ENCODE measurements at regions not wholly inside any gene's neighbourhood (a gene's known extent, or its start where the extent isn't known, plus 50 kb on each side); places are given as distances from the start of the nearest gene placed in this dataset.

DNA sequence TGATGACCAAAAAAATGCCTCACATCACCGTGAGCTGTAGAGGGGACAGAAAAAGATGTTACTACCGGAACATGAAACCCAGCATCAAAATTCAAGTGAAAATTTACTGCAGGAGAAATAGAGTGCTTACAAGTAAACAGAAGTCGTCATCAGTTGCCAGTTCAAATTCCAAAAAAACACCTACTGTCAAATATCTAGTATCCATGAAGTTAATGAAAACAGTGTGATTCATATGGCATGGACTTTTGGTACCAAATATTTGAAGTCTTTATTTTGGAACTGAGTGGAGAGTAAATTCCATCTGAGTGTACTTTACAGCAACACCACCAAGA, 388.9 kb upstream of the SPOCK3 start:
- no peak for TF ChIP-seq CTCF (IDR thresholded peaks at IDR 0.05; ENCODE audit: low read depth, low read length, missing control alignments)
- no peak overlapping the region for H3K4me3 ChIP-seq (ENCODE audit: low read depth, low read length)
- H3K27me3 ChIP-seq (replicated peaks): no peaks in the 10 kb centered on the region
- in situ Hi-C loops (cut with HindIII; ENCODE audit: low pct_ligation_motif_present, low sequenced_read_pairs): no loop called here
- H3K36me3 ChIP-seq (replicated peaks): no peaks in the 10 kb centered on the region
- DNase-seq: no peak
- H3K27ac ChIP-seq: no peak overlapping the region

GRCh38 chr4:167629272-167629671, 395.0 kb upstream of the SPOCK3 start:
- no peaks in the 10 kb centered on the region for H3K36me3 ChIP-seq (replicated peaks)
- no peak overlapping the region for H3K4me3 ChIP-seq (ENCODE audit: low read depth, low read length)
- H3K27ac ChIP-seq: no peak overlapping the region
- in situ Hi-C loops (cut with HindIII; ENCODE audit: low pct_ligation_motif_present, low sequenced_read_pairs): no loop called here
- no peak for TF ChIP-seq CTCF (IDR thresholded peaks at IDR 0.05; ENCODE audit: low read depth, low read length, missing control alignments)
- H3K27me3 ChIP-seq (replicated peaks): no peaks in the 10 kb centered on the region
- DNase-seq: no peak

DNA sequence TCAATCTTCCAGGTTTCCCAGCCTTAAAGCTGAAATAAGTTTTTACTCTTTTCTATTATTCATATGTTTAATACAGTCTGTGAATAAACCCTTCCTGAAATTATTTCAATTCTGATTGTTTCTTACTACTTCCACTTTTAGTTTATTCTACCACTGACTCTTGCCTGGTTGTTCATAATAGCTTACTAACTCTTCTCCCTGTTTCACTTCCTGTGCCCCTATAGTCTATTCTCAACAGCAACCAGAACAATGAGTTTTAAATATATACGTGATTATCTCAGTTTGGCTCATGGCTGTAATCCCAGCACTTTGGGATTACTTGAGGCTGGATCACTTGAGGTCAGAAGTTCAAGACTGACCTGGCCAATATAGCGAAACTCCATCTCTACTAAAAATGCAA, 408.0 kb upstream of the SPOCK3 start:
- TF ChIP-seq CTCF (IDR thresholded peaks at IDR 0.05; ENCODE audit: low read depth, low read length, missing control alignments): no peak
- DNase-seq: no peak
- H3K4me3 ChIP-seq (ENCODE audit: low read depth, low read length): no peak overlapping the region
- in situ Hi-C loops (cut with HindIII; ENCODE audit: low pct_ligation_motif_present, low sequenced_read_pairs): no loop called here
- H3K36me3 ChIP-seq (replicated peaks): no peaks in the 10 kb centered on the region
- no peak overlapping the region for H3K27ac ChIP-seq
- H3K27me3 ChIP-seq (replicated peaks): no peaks in the 10 kb centered on the region

- no peak for TF ChIP-seq CTCF (IDR thresholded peaks at IDR 0.05; ENCODE audit: low read depth, low read length, missing control alignments)
- Histone ChIP-seq H3K4me3 (ENCODE audit: low read depth, low read length) (no peak overlapping the region), H3K27me3 (replicated peaks) (no peaks in the 10 kb centered on the region), H3K36me3 (replicated peaks) (no peaks in the 10 kb centered on the region), H3K27ac (no peak overlapping the region)
- in situ Hi-C loops (cut with HindIII; ENCODE audit: low pct_ligation_motif_present, low sequenced_read_pairs): no loop called here
- DNase-seq: no peak
Observed at GRCh38 chr4:167645358-167645757, 411.1 kb upstream of the SPOCK3 start.

DNA sequence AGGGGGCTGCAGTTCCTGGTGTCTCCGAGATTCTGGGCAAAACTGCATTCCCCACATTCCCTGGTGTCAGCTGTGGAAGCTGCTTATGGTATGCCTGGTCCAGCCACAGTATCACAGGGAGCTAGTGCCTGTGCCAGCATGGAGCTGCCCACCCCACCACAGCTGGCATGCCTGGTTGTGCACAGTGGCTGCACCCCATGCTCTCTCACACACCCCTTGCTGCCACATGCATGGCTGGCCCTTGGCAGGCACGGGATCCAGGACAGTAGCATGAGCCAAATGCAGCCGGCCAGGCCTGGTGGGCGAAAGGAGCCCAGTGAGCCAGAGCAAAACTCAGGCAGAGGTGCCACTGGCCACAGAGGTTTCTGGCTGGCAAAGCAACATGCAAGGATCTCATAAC, 418.0 kb upstream of the SPOCK3 start:
- Histone ChIP-seq H3K36me3 (replicated peaks) (no peaks in the 10 kb centered on the region), H3K27ac (no peak overlapping the region), H3K4me3 (ENCODE audit: low read depth, low read length) (no peak overlapping the region), H3K27me3 (replicated peaks) (no peaks in the 10 kb centered on the region)
- in situ Hi-C loops (cut with HindIII; ENCODE audit: low pct_ligation_motif_present, low sequenced_read_pairs): no loop called here
- no peak for TF ChIP-seq CTCF (IDR thresholded peaks at IDR 0.05; ENCODE audit: low read depth, low read length, missing control alignments)
- DNase-seq: no peak

DNA sequence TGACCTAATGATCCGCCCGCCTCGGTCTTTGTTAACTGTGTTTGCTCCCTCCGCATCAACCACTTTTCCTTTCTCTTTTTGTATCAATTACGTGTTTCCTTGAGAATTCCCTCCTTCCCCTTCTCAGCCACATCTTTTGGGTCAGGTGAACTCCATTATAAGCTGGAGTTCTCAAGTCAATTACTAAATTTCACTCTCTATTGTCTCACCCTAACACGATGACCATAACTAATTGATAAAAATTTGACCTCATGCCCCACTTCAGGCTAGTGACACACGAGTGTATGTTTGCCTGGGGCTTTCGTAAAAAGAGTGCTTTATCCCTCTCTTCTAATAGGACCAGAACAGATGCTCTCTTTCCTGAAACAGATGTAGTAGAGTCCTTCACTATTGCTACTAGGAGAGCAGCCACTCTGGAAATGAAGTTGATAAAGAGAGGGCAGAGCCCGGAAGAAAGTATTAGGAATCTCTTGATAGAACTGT, 403.6 kb upstream of the ANXA10 start:
- Histone ChIP-seq H3K36me3 (replicated peaks) (no peaks in the 10 kb centered on the region), H3K27me3 (replicated peaks) (no peaks in the 10 kb centered on the region), H3K4me3 (ENCODE audit: low read depth, low read length) (peak overlapping the region; percentile 56), H3K27ac (peak overlapping the region; percentile 43)
- in situ Hi-C loops (cut with HindIII; ENCODE audit: low pct_ligation_motif_present, low sequenced_read_pairs): no loop called here
- no peak for DNase-seq
- no peak for TF ChIP-seq CTCF (IDR thresholded peaks at IDR 0.05; ENCODE audit: low read depth, low read length, missing control alignments)

Measured in brain microvascular endothelial cell (primary cell).